Keratinocyte (primary cell): ENCODE measurements at regions not wholly inside any gene's neighbourhood (a gene's known extent, or its start where the extent isn't known, plus 50 kb on each side); places are given as distances from the start of the nearest gene placed in this dataset.
A peak's percentile ranks its signal among the peaks of the same experiment; 100 is the strongest.

Experiments
- DNase-seq: peaks from one replicate; pipeline ENCODE4 v3.0.0-alpha.2; 2011; ENCODE audit warnings: low read depth, missing footprints, low spot score
- FAIRE-seq: peaks from 2 replicates; lab custom pipeline; 2011; peaks lifted over from hg19 to GRCh38; lab: Jason Lieb, UNC
- H2AFZ ChIP-seq: 2 replicates; pipeline ENCODE4 v1.6.0; 2012; ENCODE audit warnings: low read length, control low read depth, inconsistent platforms; ENCODE audit not compliant: control insufficient read depth
- H3K27ac ChIP-seq: 2 replicates; pipeline ENCODE4 v1.5.1; 2011; ENCODE audit warnings: low read length; ENCODE audit not compliant: control insufficient read depth, insufficient read depth
- H3K27me3 ChIP-seq: 3 replicates; pipeline ENCODE4 v1.6.0; 2011; ENCODE audit warnings: low read length; ENCODE audit not compliant: control insufficient read depth, insufficient read depth; ENCODE audit errors: extremely low read depth
- H3K36me3 ChIP-seq, 2 experiments: 2 replicates in 1 of 2; 3 replicates in 1 of 2; pipeline ENCODE4 v1.5.1; 2011; ENCODE audit warnings: low read length in 2 of 2, mild to moderate bottlenecking in 1 of 2; ENCODE audit not compliant: control insufficient read depth in 2 of 2, insufficient read depth in 2 of 2; ENCODE audit errors: extremely low read depth in 1 of 2
- H3K4me1 ChIP-seq: 3 replicates; pipeline ENCODE4 v1.5.1; 2011; ENCODE audit warnings: low read length; ENCODE audit not compliant: control insufficient read depth, insufficient read depth; ENCODE audit errors: extremely low read depth
- H3K4me2 ChIP-seq: 3 replicates; pipeline ENCODE4 v1.6.0; 2011; ENCODE audit warnings: low read depth, low read length; ENCODE audit not compliant: control insufficient read depth, insufficient read depth; ENCODE audit errors: extremely low read depth
- H3K4me3 ChIP-seq, 3 experiments: fragments of 200-600 bp in 1 of 3; sonication (generic) in 1 of 3; 2 replicates in 2 of 3; 3 replicates in 1 of 3; pipeline ENCODE4 v1.5.1; 2011 to 2016; ENCODE audit warnings: low read length in 3 of 3, mild to moderate bottlenecking in 3 of 3, control low read depth in 2 of 3, inconsistent platforms in 1 of 3, low read depth in 1 of 3, mixed read lengths in 1 of 3, mixed run types in 1 of 3, moderate library complexity in 1 of 3; ENCODE audit not compliant: control insufficient read depth in 2 of 3, insufficient read depth in 2 of 3; ENCODE audit errors: extremely low read depth in 1 of 3
- H3K79me2 ChIP-seq: 2 replicates; pipeline ENCODE4 v1.6.0; 2012; ENCODE audit warnings: low read length; ENCODE audit not compliant: control insufficient read depth, insufficient read depth
- H3K9ac ChIP-seq: 3 replicates; pipeline ENCODE4 v1.6.0; 2011; ENCODE audit warnings: low read length; ENCODE audit not compliant: control insufficient read depth, insufficient read depth; ENCODE audit errors: extremely low read depth
- H3K9me1 ChIP-seq: 3 replicates; pipeline ENCODE4 v1.6.0; 2011; ENCODE audit warnings: low read length; ENCODE audit not compliant: control insufficient read depth, insufficient read depth; ENCODE audit errors: extremely low read depth
- H3K9me3 ChIP-seq: 2 replicates; pipeline ENCODE4 v1.5.1; 2012; ENCODE audit warnings: low read depth, low read length; ENCODE audit not compliant: control insufficient read depth
- H4K20me1 ChIP-seq: 3 replicates; pipeline ENCODE4 v1.6.0; 2011; ENCODE audit warnings: low read length; ENCODE audit not compliant: control insufficient read depth, insufficient read depth; ENCODE audit errors: extremely low read depth
- CTCF ChIP-seq, 3 experiments: IDR thresholded peaks in 1 of 3; conservative IDR thresholded peaks in 1 of 3; optimal IDR thresholded peaks in 1 of 3; 2 replicates in 2 of 3; 3 replicates in 1 of 3; pipeline versions ENCODE3 to v1.5.1; 2011; ENCODE audit warnings: low read length in 3 of 3, mild to moderate bottlenecking in 3 of 3, moderate library complexity in 2 of 3, control low read depth in 1 of 3, inconsistent platforms in 1 of 3; ENCODE audit not compliant: insufficient read depth in 2 of 3; ENCODE audit errors: extremely low read depth in 1 of 3
- EZH2 ChIP-seq: IDR thresholded peaks from one replicate; pipeline ENCODE4 v1.6.1; 2012; ENCODE audit warnings: inconsistent platforms, mild to moderate bottlenecking, low read length, moderate library complexity
- dilution Hi-C: fragments of 300-500 bp; cut with MboI; formaldehyde crosslinking; loops from one replicate; pipeline ENCODE4 v1.7.0; 2020; ENCODE audit warnings: low sequenced_read_pairs; ENCODE audit not compliant: extremely low pct_ligation_motif_present

- no peaks in the 10 kb centered on the region for H3K4me1 ChIP-seq
- no peak overlapping the region for H3K4me3 ChIP-seq
- no peaks in the 10 kb centered on the region for H3K79me2 ChIP-seq
- FAIRE-seq: peak; percentile 43
- TF ChIP-seq CTCF (optimal IDR thresholded peaks at IDR 0.05 in 1 of 3, IDR thresholded peaks at IDR 0.05 in 1 of 3, conservative IDR thresholded peaks at IDR 0.05 in 1 of 3; ENCODE audit: extremely low read depth in 1 of 3, insufficient read depth in 2 of 3, low read length in 3 of 3) (peak; percentile 49 to 74 (median 68)), EZH2 (no peak)
- dilution Hi-C loops: no loop called here
- H4K20me1 ChIP-seq: no peaks in the 10 kb centered on the region
- H3K36me3 ChIP-seq: no peaks in the 10 kb centered on the region
- H3K27ac ChIP-seq: no peak overlapping the region
- H3K9me3 ChIP-seq: no peaks in the 10 kb centered on the region
- no peak overlapping the region for H3K4me2 ChIP-seq
- H3K27me3 ChIP-seq: no peaks in the 10 kb centered on the region
- no peak overlapping the region for H2AFZ ChIP-seq
- H3K9ac ChIP-seq: no peak overlapping the region
- DNase-seq: no peak
- H3K9me1 ChIP-seq: no peaks in the 10 kb centered on the region
Observed at GRCh38 chr16:9647981-9648701, 534.1 kb downstream of the GRIN2A start.

- Histone ChIP-seq H3K27me3 (no peaks in the 10 kb centered on the region), H3K9me3 (no peaks in the 10 kb centered on the region), H3K36me3 (no peaks in the 10 kb centered on the region), H3K9me1 (no peaks in the 10 kb centered on the region), H3K9ac (no peak overlapping the region), H3K4me2 (no peak overlapping the region), H3K4me3 (no peak overlapping the region), H3K27ac (no peak overlapping the region), H4K20me1 (no peaks in the 10 kb centered on the region), H3K79me2 (no peaks in the 10 kb centered on the region), H3K4me1 (no peaks in the 10 kb centered on the region), H2AFZ (no peak overlapping the region)
- FAIRE-seq: no peak
- dilution Hi-C loops: no loop called here
- no peak for DNase-seq
- TF ChIP-seq EZH2 (no peak), CTCF (optimal IDR thresholded peaks at IDR 0.05 in 1 of 3, IDR thresholded peaks at IDR 0.05 in 1 of 3, conservative IDR thresholded peaks at IDR 0.05 in 1 of 3; ENCODE audit: extremely low read depth in 1 of 3, insufficient read depth in 2 of 3, low read length in 3 of 3) (no peak)
Observed at GRCh38 chr16:9650284-9650683, 531.9 kb downstream of the GRIN2A start.
